C4-2B (cell line): ENCODE measurements at regions not wholly inside any gene's neighbourhood (a gene's known extent, or its start where the extent isn't known, plus 50 kb on each side); places are given as distances from the start of the nearest gene placed in this dataset.

ENCODE experiments used
- H3K27ac ChIP-seq: fragments of 450-650 bp; 2 replicates; pipeline ENCODE4 v1.5.1; 2017
- CTCF ChIP-seq: fragments of 450-650 bp; conservative IDR thresholded peaks from 2 replicates; pipeline ENCODE4 v1.5.1; 2017; ENCODE audit warnings: mild to moderate bottlenecking
- ZFX ChIP-seq: fragments of 450-650 bp; IDR thresholded peaks from 2 replicates; pipeline ENCODE4 v1.6.1; 2017

- TF ChIP-seq CTCF (no peak), ZFX (no peak)
Measured at GRCh38 chr6:164124986-164125385, 710.5 kb downstream of the QKI start.

GRCh38 chr6:164124473-164124872 lies 710.0 kb downstream of the QKI start:
- H3K27ac ChIP-seq: no peak overlapping the region
- no peak for TF ChIP-seq CTCF
- no peak for TF ChIP-seq ZFX

More at GRCh38 chr6:164124986-164125385, 710.5 kb downstream of the QKI start:
- H3K27ac ChIP-seq: no peak overlapping the region

- H3K27ac ChIP-seq: no peak overlapping the region
- TF ChIP-seq CTCF (no peak), ZFX (no peak)
Measured at GRCh38 chr6:164122109-164122508, 707.6 kb downstream of the QKI start.

- TF ChIP-seq CTCF: no peak
- TF ChIP-seq ZFX: no peak
- no peak overlapping the region for H3K27ac ChIP-seq
Measured at GRCh38 chr6:164121527-164121926, 707.0 kb downstream of the QKI start.

GRCh38 chr6:164114651-164115050 lies 700.1 kb downstream of the QKI start:
- TF ChIP-seq CTCF (no peak), ZFX (no peak)
- H3K27ac ChIP-seq: no peak overlapping the region

- no peak overlapping the region for H3K27ac ChIP-seq
- TF ChIP-seq CTCF (no peak), ZFX (no peak)
Measured at GRCh38 chr6:164114051-164114450, 699.5 kb downstream of the QKI start.

GRCh38 chr6:164113637-164114036 lies 699.1 kb downstream of the QKI start:
- TF ChIP-seq CTCF (no peak), ZFX (no peak)
- no peak overlapping the region for H3K27ac ChIP-seq
